IPS DF 19.7 (cell line): ENCODE measurements at regions not wholly inside any gene's neighbourhood (a gene's known extent, or its start where the extent isn't known, plus 50 kb on each side); places are given as distances from the start of the nearest gene placed in this dataset.

Source experiments
- DNase-seq: peaks from one replicate; pipeline ENCODE4 v3.0.0-alpha.2; 2013; ENCODE audit warnings: low read depth, low spot score

DNA sequence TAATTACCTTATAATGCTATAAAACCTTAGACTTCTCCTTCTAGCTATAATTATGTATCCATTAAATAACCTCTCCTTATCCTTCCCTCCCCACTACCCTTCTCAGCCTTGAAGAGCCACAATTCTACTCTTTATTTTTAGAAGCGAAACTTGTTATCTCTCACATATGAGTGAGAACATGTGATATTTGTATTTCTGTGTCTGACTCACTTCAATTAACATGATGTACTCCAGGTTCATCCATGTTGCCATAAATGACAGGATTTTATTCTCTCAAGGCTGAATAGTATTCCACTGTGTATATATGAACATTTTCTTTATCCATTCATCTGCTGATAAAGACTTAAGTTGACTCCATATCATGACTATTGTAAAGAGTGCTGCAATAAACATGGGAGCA lies 485.6 kb downstream of the FLRT2 start:
- DNase-seq: no peak

GRCh38 chr14:86013641-86014040 lies 483.7 kb downstream of the FLRT2 start:
- no peak for DNase-seq

- DNase-seq: no peak
Observed at GRCh38 chr14:86012461-86012860, 482.5 kb downstream of the FLRT2 start.

- DNase-seq: no peak
Observed at GRCh38 chr14:86003998-86004397, 474.1 kb downstream of the FLRT2 start.

GRCh38 chr14:85996551-85996950 lies 466.6 kb downstream of the FLRT2 start:
- DNase-seq: no peak

- no peak for DNase-seq
Observed at GRCh38 chr14:85991156-85991555, 461.2 kb downstream of the FLRT2 start.

- DNase-seq: no peak
Observed at GRCh38 chr14:85987907-85988306, 458.0 kb downstream of the FLRT2 start.

- DNase-seq: no peak
Observed at GRCh38 chr14:85987292-85987691, 457.3 kb downstream of the FLRT2 start.

- DNase-seq: no peak
Observed at GRCh38 chr14:85978582-85979250, 448.8 kb downstream of the FLRT2 start.

DNA sequence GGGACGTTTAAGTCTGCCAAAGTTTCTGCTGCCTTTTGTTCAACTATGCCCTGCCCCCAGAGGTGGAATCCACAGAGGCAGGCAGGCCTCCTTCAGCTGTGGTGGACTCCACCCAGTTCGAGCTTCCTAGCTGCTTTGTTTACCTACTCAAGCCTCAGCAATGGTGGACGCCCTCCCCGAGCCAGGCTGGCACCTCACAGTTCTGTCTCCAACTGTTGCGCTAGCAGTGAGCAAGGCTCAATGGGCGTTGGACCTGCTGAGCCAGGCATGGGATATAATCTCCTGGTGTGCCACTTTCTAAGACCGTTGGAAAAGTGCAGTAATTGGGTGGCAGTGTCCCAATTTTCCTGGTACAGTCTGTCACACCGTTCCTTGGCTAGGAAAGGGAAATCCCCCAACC lies 444.7 kb downstream of the FLRT2 start:
- no peak for DNase-seq

- DNase-seq: no peak
Observed at GRCh38 chr14:85963486-85963885, 433.5 kb downstream of the FLRT2 start.

DNA sequence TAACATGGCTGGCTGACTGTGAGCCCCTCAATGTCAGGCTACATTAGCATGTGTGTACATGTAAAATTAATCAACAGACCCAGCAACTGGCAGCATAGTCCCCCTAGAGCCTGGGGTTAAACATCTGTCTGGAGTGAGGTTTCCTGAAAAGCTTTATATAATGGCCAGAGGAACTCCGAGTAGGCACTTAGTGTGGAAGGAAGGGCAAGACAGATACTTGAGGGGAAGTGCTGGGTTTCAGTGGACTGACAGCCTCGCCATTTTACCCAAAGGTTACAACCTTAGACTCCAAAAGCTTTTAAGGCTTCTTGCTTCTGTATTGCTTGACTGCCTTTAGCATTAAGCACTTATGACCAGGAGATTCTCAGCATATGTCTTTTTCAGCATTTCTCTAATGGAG lies 430.8 kb downstream of the FLRT2 start:
- DNase-seq: no peak

DNA sequence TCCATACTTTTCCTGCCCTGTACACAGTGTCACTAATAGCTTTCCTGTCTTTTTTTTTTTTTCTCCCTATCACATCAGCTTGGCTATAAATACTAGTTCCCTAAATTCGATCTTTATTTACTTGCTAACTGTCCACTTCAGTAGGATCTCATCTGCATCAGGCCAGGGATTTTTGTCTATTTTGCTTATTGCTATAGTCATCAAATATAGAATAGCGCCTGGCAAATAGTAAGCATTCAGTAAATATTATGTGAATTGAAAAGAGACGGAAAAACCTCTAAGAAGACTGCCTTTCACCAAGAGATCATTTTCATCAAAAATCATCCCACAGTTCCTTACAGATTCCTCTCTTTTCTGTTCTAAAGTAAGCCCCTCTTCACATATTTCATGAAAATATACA lies 429.1 kb downstream of the FLRT2 start:
- no peak for DNase-seq

DNA sequence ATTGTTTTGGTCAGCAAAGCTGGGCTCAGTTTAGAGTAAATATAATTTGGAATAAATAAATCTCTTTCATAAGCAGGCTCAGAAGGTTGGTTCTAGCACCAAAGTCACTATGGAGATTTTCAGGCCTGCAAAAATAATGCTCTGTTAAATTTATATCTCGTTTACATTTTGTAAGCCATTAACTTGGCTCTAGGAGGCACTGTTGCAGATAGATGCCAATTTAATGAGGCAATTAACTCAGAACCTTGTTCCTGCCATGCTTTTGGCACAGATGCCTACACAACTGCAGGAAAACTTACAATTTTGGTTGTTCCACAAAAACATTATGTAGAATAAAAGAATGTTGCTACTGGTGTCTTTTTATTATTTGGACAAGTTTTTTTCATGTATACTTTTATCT lies 428.1 kb downstream of the FLRT2 start:
- no peak for DNase-seq

DNA sequence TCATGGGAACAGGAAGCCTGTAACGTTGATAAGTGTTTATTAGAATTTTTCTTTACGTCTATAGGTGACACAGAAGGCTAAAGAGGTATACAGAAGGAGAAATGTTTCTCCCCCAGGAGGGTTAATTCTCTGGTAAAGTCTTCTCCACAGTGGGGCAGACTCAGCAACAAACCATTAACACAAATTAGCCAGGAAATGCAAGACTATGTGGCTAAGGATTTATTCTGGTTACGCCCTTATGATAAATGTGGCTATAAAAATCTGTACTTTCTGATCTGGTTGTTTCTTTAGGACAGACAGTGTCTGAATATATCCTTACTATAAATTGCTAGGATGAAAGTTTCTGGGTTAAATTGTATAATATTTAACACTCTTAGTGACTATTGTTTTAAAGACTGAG lies 423.3 kb downstream of the FLRT2 start:
- no peak for DNase-seq

GRCh38 chr14:85948153-85948552 lies 418.2 kb downstream of the FLRT2 start:
- DNase-seq: no peak

DNA sequence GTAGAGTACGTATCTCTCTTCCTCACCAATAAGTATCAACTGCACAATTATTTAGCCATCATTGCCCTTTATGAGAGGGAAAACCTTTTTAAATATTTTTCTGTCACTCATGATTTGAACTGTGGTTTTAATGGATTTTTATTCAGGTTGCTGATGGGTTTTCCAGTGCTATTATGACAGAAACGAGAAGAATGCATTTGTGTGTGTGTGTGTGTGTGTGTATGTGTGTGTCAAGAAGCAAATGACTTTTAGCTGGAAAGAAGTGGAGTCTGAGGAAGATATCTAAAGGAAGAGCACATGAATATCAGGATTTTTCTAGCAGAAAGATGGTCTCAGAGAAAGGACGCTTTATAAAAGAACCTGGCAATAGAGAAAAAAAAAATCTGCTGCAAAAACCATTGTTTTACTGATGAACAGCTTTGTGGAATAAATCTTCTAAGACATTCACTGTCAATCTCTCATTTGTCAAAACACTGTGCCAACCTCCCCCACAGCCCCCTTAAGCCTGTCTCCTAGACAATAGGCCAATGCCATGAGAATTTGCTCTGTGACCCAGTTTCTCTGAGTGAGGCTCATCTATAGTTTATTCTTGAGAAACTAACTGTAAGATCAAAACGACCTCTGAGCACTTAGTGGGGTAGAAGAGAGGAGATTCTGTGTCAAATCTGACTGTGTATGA lies 417.7 kb downstream of the FLRT2 start:
- no peak for DNase-seq

DNA sequence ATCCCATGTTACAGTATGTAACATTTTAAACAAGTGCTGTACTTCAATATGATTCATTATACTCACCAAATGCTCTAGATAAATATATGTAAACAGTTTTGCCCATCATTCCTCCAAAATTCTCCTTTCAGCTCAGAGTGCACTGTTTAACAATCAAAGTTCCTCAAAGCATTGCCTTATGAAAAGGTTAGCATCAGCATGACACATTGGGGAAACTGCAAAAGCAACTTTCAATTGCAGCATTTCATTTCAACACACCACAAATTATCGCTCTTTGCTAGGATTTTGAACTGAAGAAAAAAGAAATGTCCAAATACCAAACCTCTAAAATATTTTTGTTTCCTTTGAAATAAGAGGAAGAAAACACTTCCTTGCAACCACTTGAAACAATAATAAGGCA lies 413.2 kb downstream of the FLRT2 start:
- DNase-seq: no peak

DNA sequence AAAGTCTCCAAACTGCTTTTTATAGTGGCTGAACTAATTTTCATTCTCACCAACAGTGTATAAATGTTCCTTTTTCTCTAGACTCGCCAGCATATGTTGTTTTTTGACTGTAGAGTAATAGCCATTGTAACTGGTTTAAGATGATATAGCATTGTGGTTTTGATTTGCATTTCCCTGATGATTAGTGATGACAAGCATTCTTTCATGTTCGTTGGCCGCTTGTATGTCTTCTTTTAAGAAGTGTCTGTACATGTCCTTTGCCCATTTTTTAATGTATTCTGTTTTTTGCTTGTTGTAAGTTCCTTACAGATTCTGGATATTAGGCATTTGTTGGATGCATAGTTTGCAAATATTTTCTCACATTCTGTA lies 404.9 kb downstream of the FLRT2 start:
- DNase-seq: no peak

DNA sequence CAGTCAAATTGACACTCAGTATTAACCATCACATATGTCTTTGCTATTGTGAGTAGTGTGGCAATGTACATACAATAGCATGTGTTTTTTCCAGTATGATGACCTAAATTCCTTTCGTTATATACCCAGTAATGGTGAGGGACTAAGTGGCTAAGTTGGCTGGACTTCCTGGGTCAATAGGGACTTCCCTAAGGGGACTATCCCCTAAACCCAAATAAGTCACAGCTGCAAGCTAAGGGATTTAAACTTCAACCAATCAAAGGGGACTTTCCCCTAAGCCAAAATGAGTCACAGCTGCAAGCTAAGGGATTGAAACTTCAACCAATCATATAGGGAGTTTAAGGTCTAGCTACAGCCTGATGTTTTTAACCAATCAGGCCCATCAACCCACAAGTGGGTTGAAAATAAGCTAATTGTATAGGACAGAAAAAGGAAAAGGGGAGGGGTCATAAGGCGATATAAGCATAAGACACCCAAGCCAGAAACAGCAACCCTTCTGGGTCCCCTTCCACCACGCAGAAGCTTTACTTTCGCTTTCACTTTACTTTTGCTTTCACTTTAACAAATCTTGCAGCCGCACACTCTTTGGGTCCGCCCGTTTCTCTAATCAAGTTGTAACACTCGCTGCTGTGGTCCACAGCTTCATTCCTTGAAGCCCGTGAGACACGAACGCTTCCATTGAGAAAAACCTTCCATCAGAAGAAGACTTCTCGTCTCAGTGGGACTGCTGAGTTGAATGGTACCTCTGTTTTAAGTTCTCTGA lies 404.4 kb downstream of the FLRT2 start:
- DNase-seq: no peak

GRCh38 chr14:85921241-85921640 lies 391.3 kb downstream of the FLRT2 start:
- no peak for DNase-seq

DNA sequence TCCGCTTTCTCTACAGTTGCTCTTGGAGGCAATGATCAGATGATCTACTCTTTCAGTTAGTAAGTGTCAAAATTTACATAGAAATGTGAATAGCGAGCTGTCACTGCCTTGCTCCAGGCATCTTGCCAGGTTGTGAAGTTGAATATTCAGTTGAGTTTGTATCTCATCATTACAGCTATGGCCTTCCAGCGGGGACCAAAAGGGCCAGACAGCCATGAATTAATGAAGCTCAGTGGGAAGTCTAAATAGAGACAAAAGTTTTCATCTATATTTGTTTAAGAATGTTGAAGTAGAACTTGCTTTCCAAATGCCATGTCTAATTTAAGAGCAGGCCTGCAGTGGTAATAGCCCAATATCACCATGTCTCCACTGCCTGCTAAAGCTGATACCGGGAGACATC lies 387.8 kb downstream of the FLRT2 start:
- no peak for DNase-seq

DNA sequence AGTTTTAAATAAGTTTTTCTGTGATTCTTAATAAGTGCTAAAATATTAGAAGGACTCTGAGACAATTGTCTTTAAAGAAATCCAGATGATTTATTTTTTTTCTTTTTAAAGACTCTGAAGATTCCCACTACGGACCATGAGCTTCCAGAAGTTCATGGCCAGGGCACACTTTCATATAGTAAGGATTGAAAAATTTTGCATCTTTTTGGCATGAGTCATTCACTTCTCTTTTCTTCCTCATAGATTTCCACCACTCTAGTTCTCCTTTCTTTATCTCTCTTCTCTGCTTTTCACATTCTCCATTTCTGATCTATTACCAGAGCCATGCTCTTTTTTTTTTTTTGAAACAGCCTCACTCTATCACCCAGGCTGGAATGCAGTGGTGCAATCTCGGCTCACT lies 385.8 kb downstream of the FLRT2 start:
- DNase-seq: no peak
